ENCODE measurements at regions not wholly inside any gene's neighbourhood (a gene's known extent, or its start where the extent isn't known, plus 50 kb on each side); places are given as distances from the start of the nearest gene placed in this dataset.

GRCh38 chr1:99149952-99150351, 114.3 kb upstream of the PLPPR4 start:
- TF ChIP-seq CTCF (IDR thresholded peaks at IDR 0.05; ENCODE audit: borderline replicate concordance, extremely low read depth, low read length, poor library complexity, severe bottlenecking) (no peak), EZH2 (IDR thresholded peaks at IDR 0.05; ENCODE audit: borderline replicate concordance, low read depth, low read length, severe bottlenecking) (no peak)
